ENCODE measurements at regions not wholly inside any gene's neighbourhood (a gene's known extent, or its start where the extent isn't known, plus 50 kb on each side); places are given as distances from the start of the nearest gene placed in this dataset.

GRCh38 chr17:36842231-36842819, 95.0 kb upstream of the LHX1 start:
- TF ChIP-seq POLR2A (IDR thresholded peaks at IDR 0.05): no peak
- TF ChIP-seq CTCF (IDR thresholded peaks at IDR 0.05): no peak
